Liver (tissue), 7 donors: ENCODE measurements at regions not wholly inside any gene's neighbourhood (a gene's known extent, or its start where the extent isn't known, plus 50 kb on each side); places are given as distances from the start of the nearest gene placed in this dataset.

ENCODE experiments used
- DNase-seq: peaks from one replicate; pipeline ENCODE4 v3.0.0-alpha.2; 2017; ENCODE audit warnings: low spot score
- H3K27ac ChIP-seq, 2 donors: one replicate each; pipeline ENCODE4 v1.7.0; 2013; ENCODE audit warnings: inconsistent platforms in 2 of 2, low read length in 2 of 2, control low read depth in 1 of 2, low read depth in 1 of 2, mild to moderate bottlenecking in 1 of 2
- H3K27me3 ChIP-seq, 4 donors: one replicate each; pipeline versions ENCODE4 v1.6.1 to v1.7.0; 2013; ENCODE audit warnings: low read length in 3 of 4, inconsistent platforms in 1 of 4, mild to moderate bottlenecking in 1 of 4, moderate library complexity in 1 of 4; ENCODE audit not compliant: control insufficient read depth in 4 of 4, insufficient read depth in 4 of 4
- H3K36me3 ChIP-seq, 4 donors: one replicate each; pipeline versions ENCODE4 v1.6.1 to v1.7.0; 2013; ENCODE audit warnings: low read length in 3 of 4, mild to moderate bottlenecking in 3 of 4, low read depth in 1 of 4, moderate library complexity in 1 of 4; ENCODE audit not compliant: control insufficient read depth in 4 of 4, insufficient read depth in 3 of 4
- H3K4me1 ChIP-seq, 4 donors: one replicate each; pipeline versions ENCODE4 v1.6.1 to v1.7.0; 2013; ENCODE audit warnings: low read length in 3 of 4, mild to moderate bottlenecking in 3 of 4, moderate library complexity in 1 of 4; ENCODE audit not compliant: control insufficient read depth in 4 of 4, insufficient read depth in 4 of 4
- H3K4me3 ChIP-seq, 3 donors: one replicate each; pipeline versions ENCODE4 v1.6.1 to v1.7.0; 2013; ENCODE audit warnings: low read length in 3 of 3, control low read depth in 1 of 3, low read depth in 1 of 3, mild to moderate bottlenecking in 1 of 3
- H3K9ac ChIP-seq, 2 donors: one replicate each; pipeline ENCODE4 v1.7.0; 2013; ENCODE audit warnings: low read length in 2 of 2, mild to moderate bottlenecking in 2 of 2, moderate library complexity in 2 of 2, control low read depth in 1 of 2, low read depth in 1 of 2
- H3K9me3 ChIP-seq, 4 donors: one replicate each; pipeline versions ENCODE4 v1.6.1 to v1.7.0; 2013; ENCODE audit warnings: low read length in 3 of 4; ENCODE audit not compliant: control insufficient read depth in 4 of 4
- ATF3 ChIP-seq: IDR thresholded peaks from 2 replicates; pipeline ENCODE4 v1.6.1; 2016; ENCODE audit warnings: antibody characterized with exemption
- EGR1 ChIP-seq, 2 donors: IDR thresholded peaks; 2 replicates each; pipeline ENCODE4 v1.6.1; 2016 to 2018; ENCODE audit warnings: antibody characterized with exemption in 2 of 2, low read depth in 2 of 2
- HNF4A ChIP-seq, 2 donors: conservative IDR thresholded peaks; 2 replicates each; pipeline ENCODE4 v1.6.1; 2016; ENCODE audit warnings: antibody characterized with exemption in 2 of 2, mild to moderate bottlenecking in 2 of 2
- RAD21 ChIP-seq, 2 donors: IDR thresholded peaks; 2 replicates each; pipeline ENCODE4 v1.6.1; 2016; ENCODE audit warnings: antibody characterized with exemption in 2 of 2, mild to moderate bottlenecking in 2 of 2
- REST ChIP-seq: IDR thresholded peaks from 2 replicates; pipeline ENCODE4 v1.6.1; 2016; ENCODE audit warnings: antibody characterized with exemption, mild to moderate bottlenecking
- RXRA ChIP-seq, 2 donors: IDR thresholded peaks; 2 replicates each; pipeline ENCODE4 v1.6.1; 2017 to 2018; ENCODE audit warnings: antibody characterized with exemption in 2 of 2, mild to moderate bottlenecking in 1 of 2
- SP1 ChIP-seq: IDR thresholded peaks from 2 replicates; pipeline ENCODE4 v1.6.1; 2018; ENCODE audit warnings: antibody characterized with exemption, mild to moderate bottlenecking
- TAF1 ChIP-seq: conservative IDR thresholded peaks from 2 replicates; pipeline ENCODE4 v1.6.1; 2016; ENCODE audit warnings: antibody characterized with exemption, mild to moderate bottlenecking
- YY1 ChIP-seq: IDR thresholded peaks from 2 replicates; pipeline ENCODE4 v1.6.1; 2016; ENCODE audit warnings: antibody characterized with exemption, mild to moderate bottlenecking
- WGBS: extraction: QIAGEN DNeasy Blood & Tissue Kit; methylation state at CpG from one replicate; pipeline ENCODE4 v1.1.7; 2013; 5-methylcytosine and 5-hydroxymethylcytosine counted together
- TF ChIP-seq, protein P1 (sequence below): IDR thresholded peaks from 2 replicates; pipeline ENCODE4 v1.6.1; 2016; ENCODE audit warnings: antibody characterized with exemption
- donor health status: healthy.
- donor health status: healthy.
- donor health status: healthy.
- donor health status: healthy.

DNA sequence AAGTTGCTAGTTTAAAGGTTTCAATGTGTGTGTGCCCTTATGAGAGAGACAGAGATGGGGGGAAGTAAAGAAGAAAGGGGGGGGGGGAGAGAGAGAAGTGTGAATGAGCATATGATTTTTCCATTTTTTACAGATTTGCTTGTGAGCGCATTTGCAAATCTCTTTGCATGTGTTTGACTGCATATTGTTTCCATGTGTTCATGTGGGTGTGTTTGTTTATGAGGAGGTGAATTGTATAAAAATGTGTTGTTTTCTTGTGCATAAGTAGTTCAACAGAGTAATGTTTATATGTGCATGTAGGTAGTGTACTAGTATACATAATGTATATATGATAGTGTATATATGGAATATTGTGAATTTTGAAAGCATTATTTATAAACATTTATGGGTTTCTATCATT, 205.9 kb upstream of the SPAG17 start:
- Histone ChIP-seq H3K4me1 (no peaks in the 10 kb centered on the region), H3K36me3 (no peaks in the 10 kb centered on the region), H3K27ac (no peak overlapping the region), H3K9ac (no peak overlapping the region), H3K4me3 (no peak overlapping the region), H3K27me3 (no peaks in the 10 kb centered on the region), H3K9me3 (no peaks in the 10 kb centered on the region)
- no peak for TF ChIP-seq RAD21 (IDR thresholded peaks at IDR 0.05)
- TF ChIP-seq YY1 = no peak
- TF ChIP-seq, protein P1, sequence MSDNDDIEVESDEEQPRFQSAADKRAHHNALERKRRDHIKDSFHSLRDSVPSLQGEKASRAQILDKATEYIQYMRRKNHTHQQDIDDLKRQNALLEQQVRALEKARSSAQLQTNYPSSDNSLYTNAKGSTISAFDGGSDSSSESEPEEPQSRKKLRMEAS = no peak
- TF ChIP-seq REST = no peak
- TF ChIP-seq HNF4A (conservative IDR thresholded peaks at IDR 0.05) = no peak
- TF ChIP-seq SP1 = no peak
- no peak for TF ChIP-seq ATF3
- no peak for TF ChIP-seq TAF1
- no peak for DNase-seq
- WGBS = 100% methylated on average over 1 of the region's 1 CpG

DNA sequence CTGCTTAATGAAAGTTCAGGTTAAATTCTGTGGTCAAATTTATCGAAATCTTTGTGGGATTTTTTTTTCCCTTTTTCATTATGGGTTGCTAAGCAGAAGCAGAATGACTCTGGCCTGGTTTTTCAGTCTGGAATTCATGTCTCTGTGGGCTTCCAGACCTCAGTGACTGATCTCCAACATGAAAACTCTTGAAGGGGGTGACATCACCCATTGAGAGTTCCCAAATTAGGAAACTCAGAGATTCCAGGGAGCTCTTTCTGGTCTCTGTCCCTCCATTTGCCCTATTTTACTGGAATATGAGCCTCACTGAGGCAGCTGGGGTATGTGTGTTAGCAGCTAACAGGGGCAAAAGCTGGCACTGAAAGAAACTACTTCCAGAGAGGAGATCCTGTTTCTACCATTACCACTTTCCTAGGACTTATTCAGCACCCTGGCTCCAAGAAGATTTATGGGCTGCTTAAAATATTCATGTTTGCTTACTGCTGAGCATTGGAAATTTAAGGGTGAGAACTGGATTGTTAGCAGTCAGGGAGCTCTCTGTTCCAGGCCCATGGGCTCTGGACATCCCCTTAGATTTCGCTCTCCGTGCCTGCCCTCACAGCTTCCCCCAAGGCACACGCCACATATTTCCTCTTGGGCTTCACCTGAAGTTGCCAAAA, 203.4 kb upstream of the SPAG17 start:
- 82% methylated on average over 4 of the region's 4 CpGs for WGBS
- H3K9me3 ChIP-seq = no peaks in the 10 kb centered on the region
- no peak overlapping the region for H3K27ac ChIP-seq
- H3K27me3 ChIP-seq = no peaks in the 10 kb centered on the region
- no peaks in the 10 kb centered on the region for H3K36me3 ChIP-seq
- H3K4me1 ChIP-seq = no peaks in the 10 kb centered on the region
- DNase-seq = no peak
- H3K9ac ChIP-seq = no peak overlapping the region
- H3K4me3 ChIP-seq = no peak overlapping the region
- no peak for TF ChIP-seq TAF1
- no peak for TF ChIP-seq REST
- no peak for TF ChIP-seq SP1
- no peak for TF ChIP-seq RXRA (IDR thresholded peaks at IDR 0.05)
- TF ChIP-seq EGR1 (IDR thresholded peaks at IDR 0.05; ENCODE audit: low read depth in 2 of 2) = no peak
